ENCODE measurements at regions not wholly inside any gene's neighbourhood (a gene's known extent, or its start where the extent isn't known, plus 50 kb on each side); places are given as distances from the start of the nearest gene placed in this dataset.

- no peak for DNase-seq
Measured at GRCh38 chr20:58087562-58087858, 140.9 kb downstream of the ANKRD60 start.

- DNase-seq: no peak
Measured at GRCh38 chr20:58086763-58087561, 141.5 kb downstream of the ANKRD60 start.

DNA sequence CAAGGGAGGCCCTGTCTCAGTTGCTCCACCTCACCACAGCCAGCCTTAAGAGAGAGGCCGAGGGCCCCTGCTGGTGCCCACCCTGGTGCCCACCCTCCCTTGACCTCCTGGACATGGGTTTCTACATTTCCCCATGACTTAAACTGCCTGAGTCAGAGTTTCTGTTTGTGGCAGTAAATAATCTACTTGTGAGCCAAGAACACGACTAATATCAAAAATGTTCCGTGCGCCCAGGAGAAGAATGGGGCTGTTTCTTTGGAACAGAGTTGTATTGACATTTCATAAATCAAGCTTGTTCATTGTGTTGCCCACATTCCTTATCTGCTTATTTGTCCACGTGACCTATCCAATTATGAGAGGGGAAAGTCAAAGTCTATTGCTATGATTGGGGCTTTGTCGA, 143.5 kb downstream of the ANKRD60 start:
- DNase-seq: no peak

DNA sequence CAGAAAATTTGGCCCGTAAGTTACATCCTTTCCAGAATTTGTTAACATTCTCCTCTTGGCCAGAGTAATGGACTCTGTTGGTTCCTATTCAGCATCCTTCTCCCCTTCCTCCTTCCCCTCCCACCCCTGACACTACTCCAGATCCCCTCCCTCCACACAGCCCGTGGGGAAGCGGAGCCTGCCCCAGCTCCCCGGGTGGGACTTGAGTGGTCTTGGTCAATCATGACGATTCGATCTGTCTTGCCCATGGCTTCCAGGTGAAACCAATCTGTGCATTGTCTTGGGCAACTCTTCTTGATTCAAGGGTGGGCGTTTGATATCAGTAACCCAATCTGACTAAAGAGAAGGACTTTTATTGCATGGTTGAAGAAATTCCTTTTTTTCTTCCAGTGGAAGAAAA, 143.9 kb downstream of the ANKRD60 start:
- DNase-seq: no peak

DNA sequence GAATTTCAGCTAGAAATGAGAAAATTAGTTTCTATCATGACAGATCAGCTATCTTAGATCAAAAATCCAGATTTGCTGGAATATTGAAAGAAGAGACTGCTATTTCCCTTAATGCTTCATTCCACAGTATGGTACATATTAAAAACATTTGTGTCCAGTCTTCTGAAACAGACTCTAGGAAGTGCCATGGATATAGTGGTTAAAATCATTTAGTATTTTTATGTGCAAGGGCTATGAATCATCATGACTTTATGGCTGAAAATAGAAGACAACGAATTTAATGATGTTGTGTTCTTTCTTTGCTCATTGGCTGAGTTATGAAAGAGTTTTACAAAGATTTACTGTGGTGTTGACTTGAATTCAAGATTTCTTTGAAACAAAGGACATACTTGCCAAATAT, 146.6 kb downstream of the ANKRD60 start:
- no peak for DNase-seq

- no peak for DNase-seq
Measured at GRCh38 chr20:58078741-58079522, 149.5 kb downstream of the ANKRD60 start.

DNA sequence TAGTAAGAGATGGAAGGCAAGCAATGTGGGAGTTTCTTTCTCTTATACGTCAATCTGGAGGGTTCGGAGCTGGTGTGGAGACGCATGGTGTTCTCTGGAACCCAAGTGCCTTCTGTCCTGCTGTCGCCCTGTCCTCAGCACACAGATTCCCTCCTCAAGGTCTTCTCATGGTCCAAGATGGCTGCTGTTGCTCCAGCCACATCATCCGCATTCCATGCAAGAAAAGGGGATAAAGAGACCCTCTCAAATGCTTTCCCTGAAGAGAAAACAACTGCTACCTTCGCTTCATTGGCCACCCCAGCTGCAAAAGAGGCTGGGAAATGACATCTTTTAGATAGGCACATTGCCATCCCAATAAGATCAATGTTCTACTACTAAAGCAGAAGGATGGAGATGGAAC, 151.2 kb downstream of the ANKRD60 start:
- no peak for DNase-seq

- DNase-seq: no peak
Measured at GRCh38 chr20:58076405-58076804, 152.0 kb downstream of the ANKRD60 start.

DNA sequence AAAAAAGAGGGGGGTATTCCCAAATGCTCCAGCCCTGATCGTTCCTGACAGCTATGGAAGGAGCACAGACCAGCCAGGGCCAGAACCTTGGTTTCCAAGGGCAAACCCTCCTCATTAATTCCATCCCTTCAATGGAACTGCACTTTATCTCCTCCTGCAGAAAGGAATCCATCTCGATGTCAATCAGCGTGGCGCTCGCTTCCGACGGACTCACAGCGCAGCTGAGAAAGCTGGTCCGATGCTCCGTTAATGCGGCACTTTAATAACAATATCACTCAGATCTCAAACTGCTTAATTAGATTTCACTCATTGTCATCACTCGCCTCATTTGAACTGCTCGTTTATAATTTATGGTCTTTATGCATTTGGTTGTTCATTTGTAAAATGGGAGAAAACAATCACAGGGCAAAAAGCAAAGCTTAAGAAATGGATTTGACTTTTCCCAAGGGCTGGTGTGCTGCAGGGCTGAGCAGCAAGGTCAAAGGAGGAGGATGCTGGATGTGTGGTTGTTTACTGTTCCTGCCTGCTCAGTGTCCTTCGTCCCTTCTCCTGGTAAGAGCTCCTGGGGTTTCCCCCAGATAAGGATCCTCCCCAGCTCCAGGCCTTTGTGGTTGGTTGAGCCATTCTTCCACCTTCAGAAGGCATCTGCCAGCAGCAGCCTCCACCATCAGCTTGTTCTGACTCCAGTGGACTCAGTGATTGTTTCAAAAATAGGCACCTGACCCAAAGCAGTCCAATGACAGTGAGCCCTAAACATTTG, 152.7 kb downstream of the ANKRD60 start:
- no peak for DNase-seq

DNA sequence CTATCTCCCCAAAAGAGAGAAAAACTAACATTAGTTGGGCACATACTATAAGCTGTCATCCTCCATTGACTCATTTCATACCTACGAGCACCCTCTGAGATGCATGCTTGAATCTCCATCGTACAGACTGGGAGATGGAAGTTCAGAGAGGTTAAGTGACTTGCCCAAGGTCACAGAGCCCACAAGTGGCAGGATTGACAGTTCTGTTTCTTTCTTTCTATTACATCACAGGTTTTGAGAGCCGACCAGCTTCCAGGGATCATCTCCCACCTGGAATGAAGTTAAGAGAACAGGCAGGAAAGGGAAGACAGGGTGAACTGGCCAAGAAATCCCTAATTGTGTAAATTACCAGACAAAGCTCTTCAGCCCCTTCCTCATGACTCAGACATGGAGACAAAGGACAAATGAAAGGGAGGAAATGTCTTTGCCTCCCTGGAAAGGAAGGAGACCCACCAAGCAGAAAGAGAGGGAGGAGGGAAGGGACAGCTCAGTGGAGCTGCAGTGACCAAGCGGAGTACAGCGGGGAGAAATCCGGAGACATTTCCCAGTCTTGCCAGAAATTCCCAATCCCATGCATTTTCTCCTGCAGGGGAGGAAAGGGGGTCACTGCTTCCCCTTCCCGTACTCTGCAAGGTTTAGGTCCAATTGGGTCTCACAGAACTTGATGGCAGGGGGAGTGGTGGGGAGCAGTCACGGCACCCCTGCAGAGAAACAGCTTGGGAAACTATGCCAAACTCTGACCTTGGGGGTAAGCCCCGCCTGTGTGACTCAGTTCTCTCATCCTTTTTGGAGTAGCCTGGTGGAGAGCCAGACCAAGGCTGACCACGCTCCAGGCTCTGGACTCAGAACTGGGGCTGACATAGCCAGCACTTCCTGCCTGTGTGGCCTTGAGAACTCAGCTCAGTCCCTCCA, 154.3 kb downstream of the ANKRD60 start:
- no peak for DNase-seq

- DNase-seq: no peak
Measured at GRCh38 chr20:58072695-58073671, 155.5 kb downstream of the ANKRD60 start.

DNA sequence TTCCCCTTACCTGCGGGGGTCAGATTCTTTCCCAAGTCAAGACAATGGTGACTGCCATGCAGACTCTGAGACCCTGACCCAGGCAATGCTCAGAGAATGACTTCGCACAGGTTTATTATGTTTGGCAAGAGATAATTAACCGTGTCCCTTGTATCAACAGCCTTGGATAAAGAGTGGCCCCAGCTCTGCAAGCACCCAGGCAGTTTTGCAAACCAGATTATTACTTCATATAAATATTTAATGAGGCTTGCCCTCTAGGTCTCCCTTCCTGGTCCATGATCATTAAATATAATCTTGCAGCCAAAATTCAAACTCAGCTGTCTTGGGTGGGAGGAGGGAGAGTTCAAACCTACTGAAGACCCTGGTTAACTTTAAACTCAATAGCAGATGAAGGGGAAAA, 156.5 kb downstream of the ANKRD60 start:
- no peak for DNase-seq

- no peak for DNase-seq
Measured at GRCh38 chr20:58071298-58071697, 157.2 kb downstream of the ANKRD60 start.

- no peak for DNase-seq
Measured at GRCh38 chr20:58070664-58071196, 157.7 kb downstream of the ANKRD60 start.

- DNase-seq: no peak
Measured at GRCh38 chr20:58069796-58070663, 158.4 kb downstream of the ANKRD60 start.

DNA sequence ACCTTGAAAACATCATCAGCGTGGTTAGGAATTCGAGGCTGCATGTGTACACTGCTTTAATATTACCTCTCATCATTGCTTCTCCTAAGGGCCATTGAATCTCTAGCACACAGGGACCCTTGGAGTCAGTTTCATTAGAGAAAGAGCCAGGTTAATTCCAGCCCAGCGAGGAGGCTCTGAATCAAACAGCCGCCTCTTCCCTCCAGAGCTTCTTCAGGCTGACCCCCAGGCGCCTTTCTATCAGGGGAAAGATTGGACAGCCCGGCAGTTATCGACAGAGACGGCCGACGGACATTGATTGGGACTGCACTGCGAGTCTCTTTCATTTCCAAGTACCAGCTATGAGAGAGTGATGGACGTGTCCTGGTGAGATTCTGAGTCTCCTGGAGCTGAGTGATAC, 159.2 kb downstream of the ANKRD60 start:
- DNase-seq: no peak

- no peak for DNase-seq
Measured at GRCh38 chr20:58065508-58066361, 162.7 kb downstream of the ANKRD60 start.

DNA sequence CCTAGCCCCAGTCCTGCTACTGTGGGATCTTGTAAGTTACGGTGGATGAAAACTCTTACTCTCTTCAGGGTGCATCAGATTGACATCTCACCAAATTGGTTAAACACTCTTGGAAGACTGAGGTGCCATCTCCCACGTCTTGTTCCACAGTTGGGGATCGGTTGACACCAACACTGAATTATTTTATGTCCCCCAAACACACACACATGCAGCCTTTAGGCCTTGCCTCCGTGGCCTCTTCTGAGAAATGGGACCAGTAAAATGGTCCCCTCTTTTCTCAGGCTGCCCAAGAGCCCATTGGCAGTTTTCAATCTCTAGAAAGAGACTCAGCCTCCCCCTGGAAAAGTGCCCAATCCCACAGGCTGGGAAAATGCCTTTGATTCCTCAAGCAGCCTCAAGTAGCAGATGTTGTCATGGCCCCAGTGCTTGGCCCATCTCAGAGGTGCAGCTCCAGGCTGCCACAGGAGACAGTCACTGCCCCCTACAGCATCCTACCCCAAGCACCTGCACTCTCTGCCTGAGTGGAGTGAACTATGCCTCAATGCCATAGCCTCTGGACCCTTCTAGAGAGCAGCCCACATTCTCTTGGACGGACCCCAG, 163.9 kb downstream of the ANKRD60 start:
- no peak for DNase-seq

DNA sequence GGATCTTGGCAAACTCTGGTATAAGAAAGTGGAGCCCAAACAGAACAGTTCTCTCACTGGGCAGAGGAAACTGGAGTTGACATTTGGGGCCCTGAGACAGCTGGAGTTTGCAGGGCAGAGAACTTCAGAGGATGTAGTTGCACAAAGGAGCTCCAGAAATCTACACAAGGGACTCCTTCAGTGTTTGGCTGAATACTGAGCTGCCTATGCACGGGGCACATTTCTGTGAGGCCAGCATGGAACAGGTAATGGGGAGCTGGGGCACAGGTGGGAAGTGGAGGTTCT, 169.3 kb downstream of the ANKRD60 start:
- no peak for DNase-seq

All from amniotic stem cell (primary cell).